ENCODE measurements at regions not wholly inside any gene's neighbourhood (a gene's known extent, or its start where the extent isn't known, plus 50 kb on each side); places are given as distances from the start of the nearest gene placed in this dataset.

- TF ChIP-seq ATF2 (IDR thresholded peaks at IDR 0.05; ENCODE audit: low read length) (no peak), E2F6 (IDR thresholded peaks at IDR 0.05) (no peak), RFX5 (IDR thresholded peaks at IDR 0.05; ENCODE audit: borderline replicate concordance, low read depth, low read length) (no peak), KDM4A (IDR thresholded peaks at IDR 0.05; ENCODE audit: low read depth, low read length, severe bottlenecking) (no peak), RNF2 (IDR thresholded peaks at IDR 0.05; ENCODE audit: borderline replicate concordance, low read depth, low read length, missing control alignments, poor library complexity, severe bottlenecking) (no peak), GABPA (IDR thresholded peaks at IDR 0.05; ENCODE audit: borderline replicate concordance, insufficient read depth, low read length) (no peak), POU5F1 (IDR thresholded peaks at IDR 0.05; ENCODE audit: low read depth, low read length) (no peak), CEBPB (IDR thresholded peaks at IDR 0.05; ENCODE audit: low read depth, low read length) (no peak; the same call in 1 of the 2 replicates), FOSL1 (IDR thresholded peaks at IDR 0.05; ENCODE audit: insufficient read depth, low read depth, low read length) (no peak)
Measured at GRCh38 chr6:145060714-145061113, 674.6 kb downstream of the EPM2A start (continued).

Measured in H1 (cell line).